PFSK-1 (cell line): ENCODE measurements at regions not wholly inside any gene's neighbourhood (a gene's known extent, or its start where the extent isn't known, plus 50 kb on each side); places are given as distances from the start of the nearest gene placed in this dataset.

Experiments used
- POLR2AphosphoS5 ChIP-seq: IDR thresholded peaks from 2 replicates; pipeline ENCODE4 v1.6.1; 2012; ENCODE audit warnings: low read depth, mild to moderate bottlenecking, control low read depth, low read length, moderate library complexity
- SIN3A ChIP-seq: IDR thresholded peaks from 2 replicates; pipeline ENCODE4 v1.6.1; 2012; ENCODE audit warnings: mild to moderate bottlenecking, low read length, moderate library complexity, borderline replicate concordance; ENCODE audit not compliant: insufficient read depth
- TAF1 ChIP-seq: IDR thresholded peaks from 2 replicates; pipeline ENCODE4 v1.6.1; 2012; ENCODE audit warnings: low read length, control low read depth, borderline replicate concordance; ENCODE audit not compliant: insufficient read depth
- TF ChIP-seq, protein P1 (sequence below), 2 experiments: IDR thresholded peaks; 2 replicates each; pipeline versions ENCODE4 v1.6.1 to v1.8.0; 2011 to 2012; ENCODE audit warnings: low read depth in 2 of 2, low read length in 2 of 2, control low read depth in 1 of 2, inconsistent platforms in 1 of 2, mild to moderate bottlenecking in 1 of 2, moderate library complexity in 1 of 2; ENCODE audit not compliant: insufficient read depth in 1 of 2

DNA sequence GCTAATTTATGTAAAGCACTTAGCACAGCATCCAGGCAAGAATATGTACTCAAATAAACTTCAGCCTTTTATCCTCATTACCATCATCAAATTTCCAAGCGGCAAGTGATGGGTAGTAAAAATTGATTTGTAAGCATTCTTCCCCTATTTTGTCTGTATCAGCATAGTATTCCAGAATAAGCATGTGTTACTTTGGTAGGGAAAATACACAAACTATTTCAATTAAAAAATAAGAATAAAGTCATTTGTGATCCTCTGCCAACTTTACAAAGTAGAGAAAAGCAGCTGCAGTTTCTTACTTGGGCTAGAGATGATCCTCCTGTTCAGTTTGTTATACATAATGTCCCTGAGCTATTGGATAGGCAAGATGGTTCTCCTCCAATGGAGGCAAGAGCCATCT lies 493.2 kb downstream of the ZEB2 start:
- TF ChIP-seq, protein P1, sequence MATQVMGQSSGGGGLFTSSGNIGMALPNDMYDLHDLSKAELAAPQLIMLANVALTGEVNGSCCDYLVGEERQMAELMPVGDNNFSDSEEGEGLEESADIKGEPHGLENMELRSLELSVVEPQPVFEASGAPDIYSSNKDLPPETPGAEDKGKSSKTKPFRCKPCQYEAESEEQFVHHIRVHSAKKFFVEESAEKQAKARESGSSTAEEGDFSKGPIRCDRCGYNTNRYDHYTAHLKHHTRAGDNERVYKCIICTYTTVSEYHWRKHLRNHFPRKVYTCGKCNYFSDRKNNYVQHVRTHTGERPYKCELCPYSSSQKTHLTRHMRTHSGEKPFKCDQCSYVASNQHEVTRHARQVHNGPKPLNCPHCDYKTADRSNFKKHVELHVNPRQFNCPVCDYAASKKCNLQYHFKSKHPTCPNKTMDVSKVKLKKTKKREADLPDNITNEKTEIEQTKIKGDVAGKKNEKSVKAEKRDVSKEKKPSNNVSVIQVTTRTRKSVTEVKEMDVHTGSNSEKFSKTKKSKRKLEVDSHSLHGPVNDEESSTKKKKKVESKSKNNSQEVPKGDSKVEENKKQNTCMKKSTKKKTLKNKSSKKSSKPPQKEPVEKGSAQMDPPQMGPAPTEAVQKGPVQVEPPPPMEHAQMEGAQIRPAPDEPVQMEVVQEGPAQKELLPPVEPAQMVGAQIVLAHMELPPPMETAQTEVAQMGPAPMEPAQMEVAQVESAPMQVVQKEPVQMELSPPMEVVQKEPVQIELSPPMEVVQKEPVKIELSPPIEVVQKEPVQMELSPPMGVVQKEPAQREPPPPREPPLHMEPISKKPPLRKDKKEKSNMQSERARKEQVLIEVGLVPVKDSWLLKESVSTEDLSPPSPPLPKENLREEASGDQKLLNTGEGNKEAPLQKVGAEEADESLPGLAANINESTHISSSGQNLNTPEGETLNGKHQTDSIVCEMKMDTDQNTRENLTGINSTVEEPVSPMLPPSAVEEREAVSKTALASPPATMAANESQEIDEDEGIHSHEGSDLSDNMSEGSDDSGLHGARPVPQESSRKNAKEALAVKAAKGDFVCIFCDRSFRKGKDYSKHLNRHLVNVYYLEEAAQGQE (IDR thresholded peaks at IDR 0.05; ENCODE audit: insufficient read depth in 1 of 2, low read depth in 2 of 2, low read length in 2 of 2) = no peak
- TF ChIP-seq POLR2AphosphoS5 (no peak), SIN3A (no peak), TAF1 (no peak)
